K562 (cell line): ENCODE measurements at regions not wholly inside any gene's neighbourhood (a gene's known extent, or its start where the extent isn't known, plus 50 kb on each side); places are given as distances from the start of the nearest gene placed in this dataset.

Experiments used
- CAMTA2 ChIP-seq: fragments of 250-450 bp; sonication (Bioruptor Pico); conservative IDR thresholded peaks from 2 replicates; pipeline ENCODE4 v1.5.1; 2022
- CBX2 ChIP-seq: fragments of 200-600 bp; sonication (generic); IDR thresholded peaks from one replicate; pipeline ENCODE4 v1.6.1; 2012; ENCODE audit warnings: mild to moderate bottlenecking, low read length, inconsistent platforms; ENCODE audit not compliant: insufficient read depth, poor library complexity, severe bottlenecking
- FOSL1 ChIP-seq: fragments of 200-800 bp; sonication (Bioruptor generic); conservative IDR thresholded peaks from 2 replicates; pipeline ENCODE4 v1.6.1; 2016; ENCODE audit warnings: missing genetic modification characterization, missing compliant biosample characterization
- FOXJ3 ChIP-seq: sonication (generic); formaldehyde crosslinking; IDR thresholded peaks from 2 replicates; pipeline ENCODE4 v1.4.0; 2020; ENCODE audit warnings: mild to moderate bottlenecking, missing genetic modification reagents
- RAD21 ChIP-seq, 2 experiments: fragments of 250-450 bp in 1 of 2; fragments of 450-650 bp in 1 of 2; sonication (Bioruptor Pico) in 1 of 2; formaldehyde crosslinking in 1 of 2; IDR thresholded peaks in 1 of 2; conservative IDR thresholded peaks in 1 of 2; 2 replicates each; pipeline versions ENCODE4 v1.4.0 to v1.8.0; 2020 to 2022; ENCODE audit warnings: mild to moderate bottlenecking in 2 of 2, moderate library complexity in 1 of 2
- RFX5 ChIP-seq: IDR thresholded peaks from 2 replicates; pipeline ENCODE4 v1.6.1; 2011; ENCODE audit warnings: low read depth, mild to moderate bottlenecking, improper control_type of control experiment, low read length
- TEAD4 ChIP-seq, 2 experiments: sonication (generic) in 1 of 2; formaldehyde crosslinking in 1 of 2; IDR thresholded peaks; 2 replicates each; pipeline versions ENCODE4 v1.6.1 to v1.8.0; 2012 to 2022; ENCODE audit warnings: borderline replicate concordance in 1 of 2, inconsistent platforms in 1 of 2, low read length in 1 of 2, mild to moderate bottlenecking in 1 of 2, missing genetic modification reagents in 1 of 2
- YY1 ChIP-seq, 3 experiments: IDR thresholded peaks; 2 replicates each; pipeline ENCODE4 v1.6.1; 2011; ENCODE audit warnings: low read length in 2 of 3, mild to moderate bottlenecking in 2 of 3, moderate library complexity in 2 of 3, borderline replicate concordance in 1 of 3, control low read depth in 1 of 3, low read depth in 1 of 3; ENCODE audit not compliant: insufficient read depth in 3 of 3, insufficient replicate concordance in 2 of 3, control insufficient read depth in 1 of 3, insufficient read length in 1 of 3; ENCODE audit errors: extremely low read depth in 1 of 3
- ZFP30 ChIP-seq: fragments of 250-450 bp; sonication (Bioruptor Pico); IDR thresholded peaks from 2 replicates; pipeline ENCODE4 v1.8.0; 2022; ENCODE audit warnings: moderate library complexity, mild to moderate bottlenecking, inconsistent platforms, borderline replicate concordance
- ZNF589 ChIP-seq: fragments of 200-800 bp; sonication (Bioruptor generic); IDR thresholded peaks from 2 replicates; pipeline ENCODE4 v1.6.1; 2016; ENCODE audit warnings: low read depth, missing genetic modification characterization, missing compliant biosample characterization
- TF ChIP-seq, protein P1 (sequence below), 3 experiments: IDR thresholded peaks in 2 of 3; conservative IDR thresholded peaks in 1 of 3; 2 replicates each; pipeline ENCODE4 v1.5.1; 2011 to 2012; ENCODE audit warnings: low read length in 3 of 3, mild to moderate bottlenecking in 3 of 3, control low read depth in 2 of 3, improper control_type of control experiment in 1 of 3, inconsistent platforms in 1 of 3, low read depth in 1 of 3, mixed read lengths in 1 of 3, moderate library complexity in 1 of 3; ENCODE audit not compliant: insufficient read depth in 2 of 3
- TF ChIP-seq, protein P2 (sequence below), 2 experiments: IDR thresholded peaks in 1 of 2; conservative IDR thresholded peaks in 1 of 2; 2 replicates each; pipeline ENCODE4 v1.6.1; 2016; ENCODE audit warnings: low read depth in 2 of 2, mild to moderate bottlenecking in 1 of 2, missing compliant biosample characterization in 1 of 2, missing genetic modification characterization in 1 of 2, moderate library complexity in 1 of 2
- TF ChIP-seq, protein P3 (sequence below): sonication (generic); formaldehyde crosslinking; IDR thresholded peaks from 2 replicates; pipeline ENCODE4 v1.9.0; 2022; ENCODE audit warnings: mild to moderate bottlenecking, missing genetic modification reagents

DNA sequence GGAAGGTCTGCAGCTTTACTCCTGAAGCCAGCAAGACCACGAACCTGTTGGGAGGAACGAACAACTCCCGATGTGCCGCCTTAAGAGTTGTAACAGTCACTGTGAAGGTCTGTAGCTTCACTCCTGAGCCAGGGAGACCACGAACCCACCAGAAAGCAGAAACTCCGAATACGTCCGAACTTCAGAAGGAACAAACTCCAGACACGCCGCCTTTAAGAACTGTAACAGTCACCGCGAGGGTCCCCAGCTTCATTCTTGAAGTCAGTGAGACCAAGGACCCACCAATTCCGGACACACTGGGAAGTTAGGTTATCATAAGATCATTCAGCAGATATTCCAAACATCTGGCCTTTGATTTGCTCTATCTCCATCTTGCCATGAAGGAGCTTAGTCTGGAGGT is 1623.0 kb downstream of the SLITRK1 start:
- no peak for TF ChIP-seq CAMTA2
- TF ChIP-seq FOSL1, result no peak
- TF ChIP-seq, protein P1, sequence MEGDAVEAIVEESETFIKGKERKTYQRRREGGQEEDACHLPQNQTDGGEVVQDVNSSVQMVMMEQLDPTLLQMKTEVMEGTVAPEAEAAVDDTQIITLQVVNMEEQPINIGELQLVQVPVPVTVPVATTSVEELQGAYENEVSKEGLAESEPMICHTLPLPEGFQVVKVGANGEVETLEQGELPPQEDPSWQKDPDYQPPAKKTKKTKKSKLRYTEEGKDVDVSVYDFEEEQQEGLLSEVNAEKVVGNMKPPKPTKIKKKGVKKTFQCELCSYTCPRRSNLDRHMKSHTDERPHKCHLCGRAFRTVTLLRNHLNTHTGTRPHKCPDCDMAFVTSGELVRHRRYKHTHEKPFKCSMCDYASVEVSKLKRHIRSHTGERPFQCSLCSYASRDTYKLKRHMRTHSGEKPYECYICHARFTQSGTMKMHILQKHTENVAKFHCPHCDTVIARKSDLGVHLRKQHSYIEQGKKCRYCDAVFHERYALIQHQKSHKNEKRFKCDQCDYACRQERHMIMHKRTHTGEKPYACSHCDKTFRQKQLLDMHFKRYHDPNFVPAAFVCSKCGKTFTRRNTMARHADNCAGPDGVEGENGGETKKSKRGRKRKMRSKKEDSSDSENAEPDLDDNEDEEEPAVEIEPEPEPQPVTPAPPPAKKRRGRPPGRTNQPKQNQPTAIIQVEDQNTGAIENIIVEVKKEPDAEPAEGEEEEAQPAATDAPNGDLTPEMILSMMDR (IDR thresholded peaks at IDR 0.05 in 2 of 3, conservative IDR thresholded peaks at IDR 0.05 in 1 of 3; ENCODE audit: insufficient read depth in 2 of 3, low read depth in 1 of 3, low read length in 3 of 3), result no peak
- no peak for TF ChIP-seq YY1 (IDR thresholded peaks at IDR 0.05; ENCODE audit: borderline replicate concordance in 1 of 3, control insufficient read depth in 1 of 3, extremely low read depth in 1 of 3, insufficient read depth in 3 of 3, insufficient read length in 1 of 3, insufficient replicate concordance in 2 of 3, low read depth in 1 of 3, low read length in 2 of 3)
- TF ChIP-seq, protein P2, sequence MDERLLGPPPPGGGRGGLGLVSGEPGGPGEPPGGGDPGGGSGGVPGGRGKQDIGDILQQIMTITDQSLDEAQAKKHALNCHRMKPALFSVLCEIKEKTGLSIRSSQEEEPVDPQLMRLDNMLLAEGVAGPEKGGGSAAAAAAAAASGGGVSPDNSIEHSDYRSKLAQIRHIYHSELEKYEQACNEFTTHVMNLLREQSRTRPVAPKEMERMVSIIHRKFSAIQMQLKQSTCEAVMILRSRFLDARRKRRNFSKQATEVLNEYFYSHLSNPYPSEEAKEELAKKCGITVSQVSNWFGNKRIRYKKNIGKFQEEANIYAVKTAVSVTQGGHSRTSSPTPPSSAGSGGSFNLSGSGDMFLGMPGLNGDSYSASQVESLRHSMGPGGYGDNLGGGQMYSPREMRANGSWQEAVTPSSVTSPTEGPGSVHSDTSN (CRISPR knock-in tag; IDR thresholded peaks at IDR 0.05; ENCODE audit: low read depth), result no peak
- TF ChIP-seq, protein P2 (tag; conservative IDR thresholded peaks at IDR 0.05; ENCODE audit: low read depth), result no peak
- TF ChIP-seq RAD21 (CRISPR knock-in tag; conservative IDR thresholded peaks at IDR 0.05 in 1 of 2, IDR thresholded peaks at IDR 0.05 in 1 of 2), result no peak
- TF ChIP-seq, protein P3, sequence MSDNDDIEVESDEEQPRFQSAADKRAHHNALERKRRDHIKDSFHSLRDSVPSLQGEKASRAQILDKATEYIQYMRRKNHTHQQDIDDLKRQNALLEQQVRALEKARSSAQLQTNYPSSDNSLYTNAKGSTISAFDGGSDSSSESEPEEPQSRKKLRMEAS, result no peak
- TF ChIP-seq ZFP30 (CRISPR knock-in tag), result no peak
- TF ChIP-seq FOXJ3, result no peak
- TF ChIP-seq RFX5, result no peak
- TF ChIP-seq TEAD4 (IDR thresholded peaks at IDR 0.05; ENCODE audit: low read length), result no peak
- TF ChIP-seq TEAD4 (CRISPR knock-in tag; IDR thresholded peaks at IDR 0.05; ENCODE audit: borderline replicate concordance), result no peak
- TF ChIP-seq ZNF589 (CRISPR knock-in tag), result no peak
- TF ChIP-seq CBX2, result no peak
